HepG2 (cell line): ENCODE measurements at regions not wholly inside any gene's neighbourhood (a gene's known extent, or its start where the extent isn't known, plus 50 kb on each side); places are given as distances from the start of the nearest gene placed in this dataset.

Source experiments
- ATAC-seq: fragments of 200-7000 bp; cut with Tn5 transposase; 3 replicates; pipeline ENCODE4 v1.9.1; 2020; ENCODE audit warnings: mild to moderate bottlenecking, moderate library complexity
- BruUV-seq: library from RNA; stranded (reverse); fragments of 400-500 nt; replicated peaks from 2 replicates; lab custom pipeline; 2021; lab: Mats Ljungman, UMichigan
- CTCF ChIA-PET: fragments of 300-600 bp; formaldehyde crosslinking; extraction: SDS; loops from one replicate; lab custom pipeline; 2021; ENCODE audit warnings: low total read pairs, inconsistent platforms, low intra/inter-chr PET ratio; lab: Yijun Ruan, JAX
- POLR2A ChIA-PET: fragments of 350-600 bp; sonication (Branson Sonifier 250); formaldehyde crosslinking; loops from one replicate; lab custom pipeline; 2020; ENCODE audit warnings: antibody characterized with exemption, inconsistent platforms; lab: Yijun Ruan, JAX
- DNase-seq: peaks from one replicate; pipeline ENCODE4 v3.0.0-alpha.2; 2015; ENCODE audit warnings: low spot score
- FAIRE-seq: peaks from 3 replicates; lab custom pipeline; 2011; peaks lifted over from hg19 to GRCh38; lab: Jason Lieb, UNC
- H2AFZ ChIP-seq: one replicate; pipeline ENCODE4 v1.6.1; 2011; ENCODE audit warnings: low read length, inconsistent platforms
- H3K27ac ChIP-seq: fragments of 300-600 bp; 3 replicates; pipeline ENCODE4 v1.8.0; 2011; ENCODE audit warnings: mixed run types, mild to moderate bottlenecking, mixed read lengths, low read length, inconsistent platforms; ENCODE audit not compliant: insufficient read depth; ENCODE audit errors: extremely low read length
- H3K27me3 ChIP-seq, 2 experiments: fragments of 200-600 bp in 1 of 2; 2 replicates in 1 of 2; 3 replicates in 1 of 2; pipeline versions ENCODE4 v1.6.0 to v1.8.0; 2011; ENCODE audit warnings: low read length in 2 of 2, mild to moderate bottlenecking in 2 of 2, moderate library complexity in 2 of 2, inconsistent platforms in 1 of 2; ENCODE audit not compliant: insufficient read depth in 2 of 2, control insufficient read depth in 1 of 2
- H3K36me3 ChIP-seq, 2 experiments: fragments of 200-600 bp in 1 of 2; replicated peaks in 1 of 2; 2 replicates in 1 of 2; 3 replicates in 1 of 2; pipeline versions ENCODE4 v1.5.1 to v1.8.0; 2011; ENCODE audit warnings: low read length in 2 of 2, inconsistent platforms in 1 of 2; ENCODE audit not compliant: insufficient read depth in 2 of 2, control insufficient read depth in 1 of 2
- H3K4me1 ChIP-seq: 2 replicates; pipeline ENCODE4 v1.5.1; 2012; ENCODE audit warnings: low read length, inconsistent platforms; ENCODE audit not compliant: insufficient read depth
- H3K4me2 ChIP-seq: 2 replicates; pipeline ENCODE4 v1.6.0; 2011; ENCODE audit warnings: low read depth, low read length, inconsistent platforms
- H3K4me3 ChIP-seq, 3 experiments: fragments of 200-600 bp in 1 of 3; sonication (generic), shearing (Covaris generic) in 1 of 3; replicated peaks in 1 of 3; 2 replicates each; pipeline ENCODE4 v1.5.1; 2011 to 2016; ENCODE audit warnings: low read length in 3 of 3, inconsistent platforms in 2 of 3, low read depth in 2 of 3, mild to moderate bottlenecking in 2 of 3, control low read depth in 1 of 3, mixed read lengths in 1 of 3; ENCODE audit not compliant: insufficient read depth in 1 of 3
- H3K79me2 ChIP-seq: one replicate; pipeline ENCODE4 v1.6.1; 2011; ENCODE audit warnings: low read length, inconsistent platforms; ENCODE audit not compliant: insufficient read depth
- H3K9ac ChIP-seq: 2 replicates; pipeline ENCODE4 v1.6.0; 2011; ENCODE audit warnings: mild to moderate bottlenecking, low read depth, low read length, inconsistent platforms; ENCODE audit not compliant: insufficient read depth
- H3K9me3 ChIP-seq: 2 replicates; pipeline ENCODE4 v1.5.1; 2012; ENCODE audit warnings: mild to moderate bottlenecking, low read length
- H4K20me1 ChIP-seq: 2 replicates; pipeline ENCODE4 v1.6.0; 2011; ENCODE audit warnings: inconsistent platforms, mild to moderate bottlenecking, low read length, moderate library complexity; ENCODE audit not compliant: insufficient read depth
- ATF7 ChIP-seq, 2 experiments: fragments of 450-650 bp in 1 of 2; sonication (generic) in 1 of 2; formaldehyde crosslinking in 1 of 2; IDR thresholded peaks; 2 replicates each; pipeline versions ENCODE4 v1.4.0 to v1.6.1; 2016 to 2020; ENCODE audit warnings: antibody characterized with exemption in 1 of 2, mild to moderate bottlenecking in 1 of 2, missing genetic modification reagents in 1 of 2
- CENPT ChIP-seq: sonication (generic); formaldehyde crosslinking; IDR thresholded peaks from 2 replicates; pipeline ENCODE4 v1.8.0; 2022; ENCODE audit warnings: low read depth, mild to moderate bottlenecking, moderate library complexity, missing genetic modification reagents
- CREM ChIP-seq, 2 experiments: sonication (generic) in 1 of 2; formaldehyde crosslinking in 1 of 2; IDR thresholded peaks; 2 replicates each; pipeline versions ENCODE4 v1.4.0 to v1.6.1; 2016 to 2020; ENCODE audit warnings: antibody characterized with exemption in 1 of 2, mild to moderate bottlenecking in 1 of 2, missing genetic modification reagents in 1 of 2
- FOXA3 ChIP-seq: IDR thresholded peaks from 2 replicates; pipeline ENCODE4 v1.6.1; 2016; ENCODE audit warnings: missing genetic modification reagents, missing compliant biosample characterization
- HNRNPH1 ChIP-seq: fragments of 200-400 bp; formaldehyde crosslinking; optimal IDR thresholded peaks from 2 replicates; pipeline ENCODE3; 2017; ENCODE audit warnings: mild to moderate bottlenecking, low read depth, low read length
- KAT7 ChIP-seq: IDR thresholded peaks from 2 replicates; pipeline ENCODE4 v1.6.1; 2018; ENCODE audit warnings: borderline replicate concordance, missing compliant biosample characterization
- KLF12 ChIP-seq: sonication (generic); formaldehyde crosslinking; IDR thresholded peaks from 2 replicates; pipeline ENCODE4 v1.4.0; 2020; ENCODE audit warnings: missing genetic modification reagents, borderline replicate concordance
- MZF1 ChIP-seq: sonication (generic); formaldehyde crosslinking; IDR thresholded peaks from 2 replicates; pipeline ENCODE4 v1.8.1; 2023; ENCODE audit warnings: mild to moderate bottlenecking, missing genetic modification reagents, borderline replicate concordance
- NFIC ChIP-seq: IDR thresholded peaks from 2 replicates; pipeline ENCODE4 v1.6.1; 2012; ENCODE audit warnings: mild to moderate bottlenecking, low read length, inconsistent platforms
- ZFP90 ChIP-seq: sonication (generic); formaldehyde crosslinking; IDR thresholded peaks from 2 replicates; pipeline ENCODE4 v1.8.0; 2022; ENCODE audit warnings: missing genetic modification reagents, mild to moderate bottlenecking, inconsistent platforms, borderline replicate concordance
- ZNF274 ChIP-seq: sonication (generic); formaldehyde crosslinking; IDR thresholded peaks from 2 replicates; pipeline ENCODE4 v1.5.1; 2020; ENCODE audit warnings: mild to moderate bottlenecking, missing genetic modification reagents
- ZNF598 ChIP-seq: sonication (generic); formaldehyde crosslinking; IDR thresholded peaks from 2 replicates; pipeline ENCODE4 v1.5.1; 2020; ENCODE audit warnings: mild to moderate bottlenecking, missing genetic modification reagents, borderline replicate concordance
- ZNF607 ChIP-seq: sonication (generic); formaldehyde crosslinking; IDR thresholded peaks from 2 replicates; pipeline ENCODE4 v1.5.1; 2020; ENCODE audit warnings: missing genetic modification reagents, mild to moderate bottlenecking, borderline replicate concordance
- ZNF891 ChIP-seq: sonication (generic); formaldehyde crosslinking; IDR thresholded peaks from 2 replicates; pipeline ENCODE4 v1.5.0; 2020; ENCODE audit warnings: mild to moderate bottlenecking, missing genetic modification reagents
- WGBS: methylation state at CpG from one replicate; pipeline ENCODE4 v1.1.6; 2017; ENCODE audit warnings: low lambda C conversion rate; 5-methylcytosine and 5-hydroxymethylcytosine counted together
- in situ Hi-C: cut with HindIII; loops from 2 replicates; pipeline ENCODE4 v1.10.0; 2017; ENCODE audit warnings: low pct_unique_long_range_greater_than_20kb; ENCODE audit not compliant: extremely low pct_ligation_motif_present
- intact Hi-C: fragments of 100-400 bp; cut with micrococcal nuclease; formaldehyde crosslinking; loops from one replicate; pipeline ENCODE4 v1.10.0; 2022; ENCODE audit not compliant: unreplicated experiment
- TF ChIP-seq, protein P1 (sequence below): sonication (generic); formaldehyde crosslinking; IDR thresholded peaks from 2 replicates; pipeline ENCODE4 v1.8.0; 2022; ENCODE audit warnings: low read depth, missing genetic modification reagents

DNA sequence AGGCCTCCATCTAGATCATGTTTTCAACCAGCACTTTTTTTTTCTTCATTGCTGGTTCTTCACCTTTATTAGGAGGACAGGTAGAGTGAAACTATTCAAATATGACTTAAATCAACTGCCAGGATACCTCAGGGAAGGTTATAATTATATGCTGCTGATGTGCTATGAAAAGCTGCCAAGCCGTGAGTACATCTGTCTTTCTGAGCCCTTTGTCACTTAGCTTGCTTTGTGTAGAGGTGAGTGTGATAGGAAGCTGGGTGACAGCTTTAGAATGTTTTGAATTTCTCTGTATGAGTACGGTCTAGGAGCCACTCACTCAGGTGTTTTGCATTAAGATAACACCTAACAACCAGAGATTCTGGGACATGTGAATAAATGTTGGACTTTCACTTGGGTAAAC is 365.2 kb downstream of the OTUD1 start:
- ATAC-seq = no peak
- in situ Hi-C loops = no loop called here
- Histone ChIP-seq H3K4me1 (no peaks in the 10 kb centered on the region), H3K9me3 (no peaks in the 10 kb centered on the region), H3K27ac (no peak overlapping the region), H3K9ac (no peak overlapping the region), H2AFZ (no peak overlapping the region), H3K27me3 (no peaks in the 10 kb centered on the region), H3K4me2 (no peak overlapping the region), H3K4me3 (no peak overlapping the region), H3K79me2 (no peaks in the 10 kb centered on the region), H3K36me3 (no peaks in the 10 kb centered on the region), H4K20me1 (no peaks in the 10 kb centered on the region)
- DNase-seq = no peak
- CTCF ChIA-PET = no interaction called here
- POLR2A ChIA-PET = no interaction called here
- TF ChIP-seq KLF12 (CRISPR knock-in tag) (no peak), ZNF891 (CRISPR knock-in tag) (no peak), ZNF607 (CRISPR knock-in tag) (no peak)
- TF ChIP-seq, protein P1, sequence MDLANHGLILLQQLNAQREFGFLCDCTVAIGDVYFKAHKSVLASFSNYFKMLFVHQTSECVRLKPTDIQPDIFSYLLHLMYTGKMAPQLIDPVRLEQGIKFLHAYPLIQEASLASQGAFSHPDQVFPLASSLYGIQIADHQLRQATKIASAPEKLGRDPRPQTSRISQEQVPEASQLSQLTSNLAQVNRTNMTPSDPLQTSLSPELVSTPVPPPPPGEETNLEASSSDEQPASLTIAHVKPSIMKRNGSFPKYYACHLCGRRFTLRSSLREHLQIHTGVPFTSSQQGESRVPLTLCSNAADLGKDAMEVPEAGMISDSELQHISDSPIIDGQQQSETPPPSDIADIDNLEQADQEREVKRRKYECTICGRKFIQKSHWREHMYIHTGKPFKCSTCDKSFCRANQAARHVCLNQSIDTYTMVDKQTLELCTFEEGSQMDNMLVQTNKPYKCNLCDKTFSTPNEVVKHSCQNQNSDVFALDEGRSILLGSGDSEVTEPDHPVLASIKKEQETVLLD = no peak
- BruUV-seq = no TSS peak
- FAIRE-seq = no peak
- 15% methylated on average over 2 of the region's 2 CpGs for WGBS
- intact Hi-C loops = no loop called here

DNA sequence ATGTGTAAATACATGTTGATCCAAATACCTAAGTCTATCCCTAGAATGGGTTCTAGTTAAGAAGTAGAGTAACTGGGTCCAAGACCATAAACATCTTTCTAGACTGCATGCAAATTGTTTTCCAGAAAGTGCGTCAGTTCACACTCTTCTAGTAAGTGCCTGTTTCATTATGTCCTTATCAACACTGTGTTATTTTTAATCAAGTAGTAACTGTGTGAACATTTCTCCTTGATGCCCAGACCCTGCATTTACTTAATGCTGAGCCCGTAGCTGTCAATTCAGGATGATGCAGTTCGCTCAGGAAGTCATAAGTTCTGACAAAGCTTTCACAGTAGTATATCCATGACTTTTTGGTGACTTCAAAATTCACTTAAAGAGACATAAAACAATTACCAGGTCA is 374.8 kb downstream of the OTUD1 start:
- TF ChIP-seq NFIC (no peak), ZNF274 (no peak), KAT7 (CRISPR knock-in tag) (no peak), CREM (IDR thresholded peaks at IDR 0.05) (no peak), CREM (CRISPR knock-in tag; IDR thresholded peaks at IDR 0.05) (no peak), HNRNPH1 (no peak), CENPT (no peak), FOXA3 (no peak), ZNF598 (CRISPR knock-in tag) (no peak), MZF1 (CRISPR knock-in tag) (no peak), ATF7 (IDR thresholded peaks at IDR 0.05) (no peak), ATF7 (CRISPR knock-in tag; IDR thresholded peaks at IDR 0.05) (no peak), ZFP90 (CRISPR knock-in tag) (no peak)
- ATAC-seq = no peak
- H3K4me2 ChIP-seq = no peak overlapping the region

More for the DNA sequence above, 374.8 kb downstream of the OTUD1 start:
- Histone ChIP-seq H2AFZ (no peak overlapping the region), H3K4me1 (no peaks in the 10 kb centered on the region), H3K27me3 (no peaks in the 10 kb centered on the region), H3K36me3 (no peaks in the 10 kb centered on the region), H3K9ac (no peak overlapping the region), H3K4me3 (no peak overlapping the region), H3K9me3 (no peaks in the 10 kb centered on the region), H3K27ac (no peak overlapping the region), H3K79me2 (no peaks in the 10 kb centered on the region), H4K20me1 (no peaks in the 10 kb centered on the region)
- WGBS = 0% methylated on average over 3 of the region's 3 CpGs
- DNase-seq (no peak), FAIRE-seq (no peak)
- CTCF ChIA-PET = no interaction called here
- intact Hi-C loops = no loop called here
- no TSS peak for BruUV-seq
- in situ Hi-C loops = no loop called here
- POLR2A ChIA-PET = no interaction called here
